IPS-NIHi7 (cell line): ENCODE measurements at regions not wholly inside any gene's neighbourhood (a gene's known extent, or its start where the extent isn't known, plus 50 kb on each side); places are given as distances from the start of the nearest gene placed in this dataset.

Experiments
- DNase-seq: peaks from one replicate; pipeline ENCODE4 v3.0.0; 2012; ENCODE audit warnings: mixed read lengths; ENCODE audit errors: extremely low spot score

DNA sequence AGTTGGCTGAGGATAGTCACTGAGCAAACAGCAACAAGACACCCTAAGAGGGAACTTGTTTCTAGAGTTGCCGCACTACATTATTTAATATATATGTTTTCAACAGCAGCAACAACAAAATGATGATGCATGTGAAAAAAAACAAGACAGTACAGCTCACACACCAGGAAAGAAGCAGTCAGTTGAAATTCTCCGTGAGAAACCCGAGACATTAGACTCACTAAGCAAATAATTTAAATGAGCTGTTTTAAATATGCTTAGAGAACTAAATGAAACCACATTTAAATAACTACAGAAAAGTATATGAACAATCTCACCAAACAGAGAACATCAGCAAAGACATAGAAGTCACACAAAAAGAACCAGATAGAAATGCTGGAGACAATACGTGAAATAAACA lies 426.3 kb upstream of the PFKP start:
- no peak for DNase-seq

DNA sequence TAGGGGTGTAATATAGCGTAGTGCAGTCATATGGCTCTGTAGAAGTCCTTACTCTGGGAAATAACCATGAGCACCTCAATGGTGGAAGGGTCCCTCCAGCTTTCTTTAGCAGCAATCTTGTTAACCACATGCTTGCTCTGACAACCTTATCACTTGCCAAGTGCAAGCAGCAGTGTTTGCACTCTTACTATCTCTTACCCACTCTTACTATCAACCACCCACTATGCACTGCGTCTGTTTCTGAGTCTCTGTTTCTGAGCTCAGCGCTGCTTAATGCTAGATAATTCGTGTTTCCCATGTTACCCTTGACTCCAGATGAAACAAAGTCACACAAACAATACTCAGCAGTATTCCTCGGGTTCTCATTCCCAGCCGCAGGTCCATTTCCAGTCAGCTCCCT lies 433.7 kb upstream of the PFKP start:
- no peak for DNase-seq

DNA sequence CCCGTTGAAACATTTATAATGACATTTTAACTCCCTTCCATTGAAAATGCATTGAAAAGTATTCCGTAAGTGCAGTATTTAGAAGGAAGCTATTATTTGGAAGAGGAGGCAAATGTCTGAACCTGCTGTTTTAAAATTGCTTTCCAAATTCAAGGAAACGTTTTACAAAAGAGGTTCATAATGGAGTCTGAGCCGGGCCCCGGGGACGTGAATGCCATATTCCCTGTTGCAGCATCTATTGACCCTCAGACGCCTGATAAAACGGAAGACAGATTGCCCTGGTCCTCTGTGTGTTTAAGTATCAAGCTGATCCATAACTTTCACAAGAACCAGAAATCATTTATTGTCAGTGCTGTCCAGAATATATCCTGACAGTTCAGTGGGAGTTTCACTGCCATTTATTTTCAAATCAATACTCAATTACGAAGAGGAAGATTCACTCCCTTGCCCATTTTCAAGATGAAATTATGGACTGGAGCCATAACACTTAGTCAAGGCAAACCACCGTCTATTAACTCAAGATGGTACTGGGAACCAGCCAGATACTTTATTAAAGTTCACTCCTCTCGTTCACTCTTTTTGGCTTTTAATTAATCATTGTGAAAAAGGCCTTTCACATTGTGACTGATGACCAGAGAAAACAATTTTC lies 435.7 kb upstream of the PFKP start:
- DNase-seq = no peak

DNA sequence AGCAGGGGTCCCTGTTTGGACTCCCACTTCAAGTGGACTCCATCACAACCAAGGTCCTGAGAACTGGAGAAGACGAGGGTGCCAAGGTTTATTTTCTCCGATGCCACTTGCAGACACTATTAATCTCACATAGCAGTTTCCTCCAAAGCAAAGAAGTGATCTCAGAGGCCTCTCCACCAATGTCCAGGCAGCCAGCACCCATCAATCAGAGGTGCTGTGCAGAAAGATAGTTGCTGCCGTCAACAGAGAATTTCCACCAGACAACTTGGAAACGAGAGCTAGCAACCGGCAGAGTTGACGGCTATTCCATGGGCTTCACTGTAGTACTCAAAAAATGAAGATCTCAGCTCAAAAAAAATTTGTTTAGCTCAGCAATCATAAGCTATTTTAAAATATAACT lies 438.6 kb upstream of the PFKP start:
- no peak for DNase-seq

DNA sequence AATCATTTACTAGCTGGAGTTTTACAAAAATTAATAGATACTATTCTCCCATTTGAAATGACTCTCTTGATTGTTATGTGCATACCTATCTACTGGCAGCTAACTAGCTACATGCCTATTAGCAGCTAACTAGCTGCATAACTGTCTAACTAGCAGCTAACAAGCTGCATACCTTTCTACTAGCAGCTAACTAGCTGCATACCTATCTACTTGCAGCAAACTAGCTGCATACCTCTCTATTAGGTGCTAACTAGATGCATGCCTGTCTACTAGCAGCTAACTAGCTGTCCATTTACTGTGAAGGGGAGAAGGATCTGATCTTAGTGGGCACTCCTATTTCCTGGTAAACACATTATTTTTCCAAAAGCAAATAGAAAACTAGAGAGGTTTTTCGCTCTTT lies 439.4 kb upstream of the PFKP start:
- no peak for DNase-seq

DNA sequence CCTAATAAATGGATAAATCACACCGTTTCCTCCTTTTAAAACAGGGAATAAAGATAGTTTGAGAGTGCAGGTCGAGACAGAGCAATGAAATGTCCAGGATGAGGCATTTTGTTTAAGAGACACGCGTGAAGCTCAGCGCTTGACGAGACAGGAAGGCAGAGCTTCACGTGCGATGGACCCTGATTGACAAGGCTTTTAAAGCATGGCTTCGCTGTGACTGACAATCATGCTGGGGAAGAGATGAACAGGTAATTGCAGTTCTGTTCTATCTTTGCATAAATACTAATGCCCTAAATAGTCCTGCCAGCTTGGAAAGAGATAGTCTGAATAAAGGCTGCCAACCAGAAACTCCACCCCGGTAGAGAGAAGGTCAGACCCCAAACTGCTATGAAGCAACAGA lies 442.3 kb upstream of the PFKP start:
- no peak for DNase-seq

DNA sequence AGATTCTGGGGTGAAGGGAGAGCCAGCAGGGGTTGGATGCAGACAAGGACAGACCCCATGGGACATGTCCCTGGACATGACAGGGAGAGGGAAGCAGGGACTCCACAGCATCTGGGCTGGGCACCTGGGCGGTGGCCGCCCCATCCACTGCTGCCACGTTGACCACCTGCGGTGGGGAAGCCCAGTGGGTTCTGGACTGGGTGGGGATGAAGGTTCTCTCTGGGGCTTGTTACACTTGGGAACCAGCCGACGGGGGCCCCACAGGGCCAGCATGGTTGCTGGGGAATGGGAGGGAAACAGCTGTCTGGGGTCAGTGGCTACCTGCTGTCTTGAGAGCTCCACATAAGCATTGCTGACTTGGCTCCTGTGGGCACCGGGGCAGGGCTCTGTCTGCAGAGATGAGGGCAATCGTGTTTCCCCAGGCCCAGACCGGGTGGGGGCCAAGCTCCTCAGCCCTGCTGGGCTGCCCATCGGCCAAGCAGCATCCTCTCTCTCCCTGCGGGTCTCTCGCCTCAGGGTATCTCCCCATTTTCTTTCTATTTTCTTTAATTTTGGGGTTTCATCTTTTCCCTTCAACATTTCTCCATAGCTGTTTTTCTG lies 443.6 kb upstream of the PFKP start:
- DNase-seq = no peak

DNA sequence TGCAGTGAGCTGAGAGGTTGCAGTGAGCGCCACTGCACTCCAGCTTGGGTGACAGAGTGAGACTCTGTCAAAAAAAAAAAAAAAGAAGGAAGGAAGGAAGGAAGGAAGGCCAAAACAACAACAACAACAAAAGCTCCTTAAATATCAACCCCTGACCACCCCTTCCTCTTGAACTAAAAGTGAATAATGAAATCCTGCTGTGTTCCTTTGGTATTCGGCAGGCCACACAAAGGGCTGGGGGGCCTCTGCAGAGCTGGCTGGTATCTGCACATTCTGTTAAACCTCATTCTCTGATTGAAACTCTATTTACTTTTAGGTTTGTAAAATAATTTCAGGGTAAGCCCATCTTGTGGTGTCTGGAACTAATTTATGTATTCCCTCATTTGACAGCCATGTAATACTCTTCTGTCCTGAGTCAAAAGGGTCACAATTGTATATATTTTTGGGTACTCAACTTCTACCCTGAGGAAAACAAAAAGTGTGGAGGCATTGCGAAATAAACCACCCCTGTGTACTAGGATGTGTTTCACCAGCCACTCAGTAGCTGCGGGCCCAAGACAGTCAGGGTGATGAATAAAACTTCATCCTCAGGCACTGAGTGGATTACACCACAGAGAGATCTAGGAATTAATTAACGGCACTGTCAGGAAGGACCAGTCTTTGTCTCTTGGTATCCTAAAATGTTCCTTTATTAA lies 446.4 kb upstream of the PFKP start:
- no peak for DNase-seq

DNA sequence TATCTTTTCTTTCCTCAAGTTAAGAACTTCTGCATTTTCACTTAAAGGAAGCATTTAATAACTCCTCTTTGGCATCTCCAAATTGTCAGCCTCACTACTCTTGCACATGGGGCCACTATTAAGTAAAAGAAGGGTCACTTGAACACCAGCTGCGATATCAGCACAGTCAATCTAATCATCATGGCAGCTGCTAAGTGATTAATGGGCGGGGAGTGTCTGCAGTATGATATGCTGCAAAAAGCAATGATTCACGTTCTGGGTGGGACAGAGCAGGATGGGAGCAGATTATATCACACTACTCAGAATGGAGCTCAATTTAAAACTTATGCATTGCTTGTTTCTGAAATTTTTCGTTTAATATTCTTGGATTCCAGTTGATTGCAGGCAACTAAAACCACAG lies 447.4 kb upstream of the PFKP start:
- DNase-seq = no peak

DNA sequence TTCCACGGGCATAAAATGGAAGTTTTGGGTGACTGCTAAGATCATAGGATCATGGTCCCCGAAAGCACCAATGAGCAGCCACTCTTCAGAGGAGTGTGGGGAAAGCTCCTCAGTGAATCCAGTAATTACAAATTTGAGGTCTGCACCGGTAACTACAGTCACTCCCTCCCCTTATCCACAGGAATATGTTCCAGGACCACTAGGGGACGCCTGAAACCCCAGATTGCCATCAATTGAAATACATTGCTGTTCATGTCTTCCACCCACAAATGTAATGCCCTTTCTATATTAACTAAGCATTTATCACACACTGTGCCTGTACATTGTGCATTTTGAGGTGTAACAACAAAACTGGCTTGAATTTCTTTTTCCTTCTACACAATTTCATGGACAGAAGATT lies 447.9 kb upstream of the PFKP start:
- peak; percentile 53 for DNase-seq

DNA sequence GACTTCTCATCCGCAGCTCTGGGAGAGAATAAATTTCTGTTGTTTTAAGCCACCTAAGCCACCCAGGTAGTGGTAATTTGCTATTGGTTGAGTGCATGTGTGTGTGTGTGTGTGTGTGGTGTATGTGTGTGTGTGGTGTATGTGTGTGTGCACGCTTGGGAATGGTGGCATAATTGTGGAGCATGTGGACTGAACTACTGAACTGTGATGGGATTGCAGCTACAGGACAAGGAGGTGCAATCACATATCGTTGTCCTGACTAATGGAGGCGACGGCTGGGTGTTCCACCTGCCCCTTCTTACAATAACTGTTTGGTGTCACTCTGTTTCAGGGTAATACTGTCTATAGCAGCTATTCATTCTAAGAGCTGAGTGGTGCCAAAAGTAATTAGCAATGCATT lies 448.7 kb upstream of the PFKP start:
- no peak for DNase-seq

DNA sequence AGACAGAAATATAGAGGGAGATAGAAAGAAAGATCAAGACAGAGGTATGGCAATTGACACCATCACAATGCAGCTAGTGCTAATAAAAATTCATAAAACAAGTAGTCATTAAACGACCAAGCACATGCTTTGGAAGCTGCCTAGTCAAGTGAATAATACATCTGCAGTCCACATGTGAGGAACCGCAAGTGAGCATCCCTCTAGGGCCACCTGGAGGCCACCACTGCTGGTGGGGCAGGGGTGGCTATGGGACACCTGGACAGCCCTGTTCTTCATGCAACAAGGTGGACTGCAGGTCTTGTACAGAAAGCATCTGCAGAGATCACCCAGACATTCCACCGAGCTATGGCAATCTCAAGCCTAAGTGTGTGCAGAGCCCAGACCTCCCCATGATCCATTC lies 451.1 kb upstream of the PFKP start:
- no peak for DNase-seq

DNA sequence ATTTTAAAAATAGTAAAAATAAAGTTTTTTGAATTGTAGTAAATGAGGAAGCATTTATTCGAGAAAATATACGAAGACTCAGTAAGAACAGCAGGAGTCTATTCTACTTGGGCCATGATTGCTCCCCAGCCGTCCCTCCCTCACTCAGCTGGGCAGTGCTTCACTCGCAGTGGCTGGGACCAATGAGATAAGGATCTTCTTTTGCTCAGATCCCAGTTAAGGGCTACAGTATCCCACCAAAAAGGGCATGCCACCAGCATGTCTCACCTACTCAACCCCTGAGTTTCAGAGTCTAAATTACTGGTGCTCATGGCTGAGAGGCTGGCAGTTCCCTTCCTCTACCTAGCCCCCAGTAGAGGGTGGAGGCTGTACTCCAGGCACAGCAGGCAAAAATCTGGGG lies 455.7 kb upstream of the PFKP start:
- DNase-seq = no peak

DNA sequence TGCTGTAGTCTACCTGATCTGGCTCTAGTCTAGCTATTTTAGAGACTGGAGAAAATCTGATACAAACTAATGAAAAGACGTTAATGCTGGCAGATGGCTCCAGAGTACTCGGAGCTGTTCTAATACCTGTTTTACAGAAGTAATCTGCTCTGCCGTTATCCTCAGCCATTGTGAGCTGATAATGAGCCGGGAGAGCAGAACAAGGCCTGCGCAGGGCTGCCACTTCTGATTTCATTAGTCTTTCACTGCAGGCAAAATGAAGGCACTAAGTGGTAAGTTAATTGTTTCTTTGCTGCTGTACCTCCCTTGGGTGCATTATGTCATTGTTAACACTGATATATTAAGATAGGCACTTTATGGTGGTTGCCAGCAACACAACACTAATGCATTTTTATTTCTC lies 456.4 kb upstream of the PFKP start:
- DNase-seq = no peak

DNA sequence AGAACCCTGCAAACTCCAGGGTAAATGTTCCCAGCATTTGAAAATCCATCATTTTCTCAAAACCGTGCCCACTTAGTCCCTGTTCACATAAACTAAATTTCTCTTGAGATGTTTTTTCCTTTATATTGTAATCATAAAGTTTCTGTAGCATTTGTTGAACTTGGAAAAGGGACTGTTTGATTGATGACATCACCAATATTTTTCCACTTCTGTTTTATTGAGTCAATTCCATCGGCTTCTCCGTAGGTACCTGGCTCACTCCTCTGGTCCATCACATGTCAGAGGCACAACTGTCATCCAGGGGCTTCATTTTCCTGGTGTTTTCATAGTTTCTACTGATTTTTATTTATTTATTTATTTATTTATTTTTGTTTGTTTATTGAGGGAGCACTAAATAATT lies 462.5 kb upstream of the PFKP start:
- no peak for DNase-seq

DNA sequence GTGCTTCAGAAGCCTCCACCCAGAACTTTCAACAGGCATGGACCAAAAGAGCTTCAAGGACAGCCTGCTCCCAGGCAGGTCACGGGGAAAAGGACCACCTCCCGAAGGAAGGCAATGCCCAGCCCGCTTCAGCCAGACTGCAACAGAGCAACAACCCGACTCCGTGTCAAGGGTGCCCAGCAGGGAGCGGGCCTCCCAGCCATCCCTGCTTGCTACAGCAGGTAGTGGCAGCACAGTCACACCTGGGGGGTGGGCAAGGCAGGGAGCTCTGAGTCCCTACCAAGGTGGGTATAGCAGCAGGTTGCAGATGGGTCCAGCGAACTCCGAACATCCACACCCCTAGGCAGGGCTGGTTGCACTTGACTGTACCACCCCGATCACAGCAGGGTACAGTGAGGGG lies 467.8 kb upstream of the PFKP start:
- no peak for DNase-seq

DNA sequence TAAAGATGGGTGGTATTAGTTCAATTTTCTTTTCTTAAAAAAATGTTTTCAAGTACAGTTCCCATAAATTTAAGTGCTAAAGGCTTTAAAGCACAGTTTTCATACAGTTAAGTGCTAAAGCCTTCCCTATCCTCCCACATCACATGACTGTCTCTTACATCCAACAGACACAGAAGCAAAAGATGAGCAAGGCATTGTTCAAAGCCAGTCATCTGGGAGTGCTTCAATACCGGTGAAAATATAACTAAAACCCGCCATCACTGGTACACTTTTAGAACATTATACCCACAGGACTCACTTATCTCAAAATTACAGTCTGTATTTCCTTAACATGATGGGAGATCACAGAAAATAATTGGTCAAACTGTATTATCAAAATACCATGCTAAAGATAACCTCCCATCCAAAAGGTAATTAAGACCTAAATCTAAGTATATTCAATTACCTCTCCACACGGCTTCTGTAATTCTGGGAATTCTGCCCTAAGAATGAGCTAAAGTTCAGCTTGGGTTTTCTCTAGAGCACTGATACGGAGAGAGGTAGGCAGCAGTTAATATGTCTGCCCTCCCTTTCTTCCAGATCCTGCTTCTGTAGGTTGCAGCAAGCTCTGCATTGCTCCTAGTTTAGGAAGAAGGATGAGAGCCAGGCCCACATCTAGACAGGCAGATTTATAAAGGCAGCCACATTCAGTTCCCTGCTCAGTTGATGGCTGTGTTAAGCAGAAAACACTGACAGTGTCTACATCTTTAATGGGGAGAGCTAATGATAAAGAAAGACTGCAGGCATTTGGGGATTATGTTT lies 474.8 kb upstream of the PFKP start:
- DNase-seq = no peak

DNA sequence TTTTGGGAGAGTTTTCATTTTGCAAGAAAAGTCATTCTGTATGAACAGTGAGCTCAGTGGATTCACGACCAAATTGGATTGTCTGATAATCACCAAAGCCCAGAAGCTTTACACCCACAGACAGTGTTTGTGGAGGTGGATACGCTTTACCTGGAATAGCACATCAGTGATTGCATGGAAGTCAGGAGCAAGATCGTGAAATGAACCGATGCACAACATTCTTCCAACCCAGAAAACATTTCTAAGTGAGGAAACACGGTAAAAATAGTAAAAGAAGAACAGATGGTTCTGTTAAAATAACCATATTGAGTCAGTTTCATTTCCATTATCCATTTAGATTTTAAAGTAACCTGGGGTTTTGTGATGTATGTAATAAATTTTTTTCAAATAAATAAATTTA lies 478.2 kb upstream of the PFKP start:
- no peak for DNase-seq

DNA sequence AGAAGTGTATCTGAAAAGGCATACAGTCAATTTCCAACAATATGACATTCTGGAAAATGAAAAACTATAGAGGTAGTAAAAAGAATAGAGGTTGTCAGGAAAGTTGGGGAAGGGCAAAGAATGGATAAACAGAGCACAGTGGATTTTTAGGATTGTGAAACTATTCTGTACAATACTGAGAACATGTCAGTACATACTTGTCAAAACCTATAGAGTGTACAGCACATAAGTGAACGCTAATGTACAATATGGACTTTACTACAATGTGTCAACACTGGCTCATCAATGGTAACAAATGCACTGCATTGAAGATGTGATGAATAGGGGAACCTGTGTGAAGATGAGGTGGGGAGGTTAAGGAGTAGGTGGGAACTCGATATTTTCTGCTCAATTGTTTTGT lies 483.0 kb upstream of the PFKP start:
- DNase-seq = no peak

DNA sequence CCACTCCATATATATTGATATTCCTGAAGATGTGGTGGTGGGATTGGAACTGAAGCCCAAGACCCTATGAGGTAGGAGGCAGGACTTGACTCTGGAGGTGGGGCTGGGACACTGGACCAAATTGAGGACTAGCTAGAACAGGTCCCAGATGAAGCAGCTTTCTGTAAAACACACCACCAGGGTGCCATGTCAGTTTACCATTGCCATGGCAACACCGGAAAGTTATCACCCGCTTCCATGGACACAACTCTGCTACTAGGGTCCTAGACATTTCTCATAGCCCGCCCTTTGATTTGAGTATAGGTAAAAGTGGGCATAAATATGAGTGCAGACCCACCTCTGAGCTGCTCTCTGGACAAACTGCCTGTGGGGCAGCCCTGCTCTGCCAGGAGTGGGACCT lies 490.5 kb upstream of the PFKP start:
- DNase-seq = no peak

DNA sequence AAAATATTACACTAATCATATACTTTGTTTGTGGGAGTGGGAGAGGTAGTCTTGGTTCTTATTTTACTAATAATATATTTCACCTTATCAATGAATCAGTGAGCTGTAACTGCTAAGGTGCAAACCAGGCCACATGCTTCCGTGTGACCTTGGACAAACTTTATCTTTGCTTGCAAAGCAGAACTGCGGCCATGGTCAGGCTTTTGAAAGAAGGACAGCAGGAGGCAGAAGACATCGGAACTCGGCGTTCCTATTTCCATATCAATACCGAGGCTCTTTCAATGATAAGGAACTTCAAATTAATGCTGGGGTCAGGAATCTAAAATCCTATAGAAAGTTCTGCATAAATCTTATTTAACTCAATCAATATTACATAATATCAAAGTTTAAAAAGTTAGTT lies 491.9 kb upstream of the PFKP start:
- peak; percentile 20 for DNase-seq

DNA sequence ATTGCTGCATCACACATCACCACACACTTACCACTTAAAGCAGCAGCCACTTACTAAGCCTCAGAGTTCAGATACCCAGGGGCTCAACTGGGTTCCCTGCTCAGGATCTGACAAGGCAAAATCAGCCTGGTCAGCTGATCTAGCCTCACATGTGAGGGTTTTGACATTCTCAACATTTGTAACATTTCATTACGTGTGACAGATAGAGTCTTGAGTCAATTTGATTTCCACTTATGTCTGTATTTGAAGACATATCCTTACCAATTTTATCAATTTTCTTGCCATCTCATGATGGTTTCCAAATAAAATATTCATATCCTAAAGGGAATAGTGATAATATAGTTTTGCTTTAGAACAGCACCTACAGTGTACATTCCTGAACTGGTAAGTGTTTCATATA lies 494.7 kb upstream of the PFKP start:
- DNase-seq = no peak

DNA sequence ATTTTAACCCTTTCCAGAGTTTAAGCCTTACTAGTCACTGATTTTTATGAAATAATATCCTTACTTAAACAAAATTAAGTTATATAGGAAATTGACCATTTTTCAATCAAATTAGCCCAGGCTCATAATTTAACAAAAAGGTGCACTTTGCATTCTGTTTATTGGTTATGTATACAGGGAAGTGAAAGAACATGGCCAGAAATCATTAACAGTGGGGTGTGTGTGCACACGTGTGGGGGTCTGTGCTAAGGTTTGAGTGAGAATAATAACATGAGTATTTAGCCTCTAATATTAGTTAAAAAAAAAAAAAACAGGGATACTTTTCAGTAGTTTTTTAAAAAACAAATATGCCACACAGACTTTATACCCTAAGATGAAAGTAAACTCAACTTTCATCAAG lies 510.5 kb upstream of the PFKP start:
- no peak for DNase-seq
